Peyer's patch (tissue), 4 donors: ENCODE measurements at regions not wholly inside any gene's neighbourhood (a gene's known extent, or its start where the extent isn't known, plus 50 kb on each side); places are given as distances from the start of the nearest gene placed in this dataset.

Experiments used
- POLR2A ChIP-seq, 2 donors: fragments of 450-650 bp; IDR thresholded peaks; one replicate each; pipeline ENCODE4 v1.5.1; 2017; ENCODE audit warnings: antibody characterized with exemption in 2 of 2, mild to moderate bottlenecking in 2 of 2, moderate library complexity in 2 of 2
- TF ChIP-seq, protein P1 (sequence below), 6 experiments: fragments of 450-650 bp in 4 of 6; fragments of 200-600 bp in 2 of 6; sonication (generic) in 1 of 6; IDR thresholded peaks; one replicate each; pipeline ENCODE4 v1.5.1; 2017 to 2019; ENCODE audit warnings: antibody characterized with exemption in 6 of 6, mild to moderate bottlenecking in 3 of 6, moderate library complexity in 1 of 6

DNA sequence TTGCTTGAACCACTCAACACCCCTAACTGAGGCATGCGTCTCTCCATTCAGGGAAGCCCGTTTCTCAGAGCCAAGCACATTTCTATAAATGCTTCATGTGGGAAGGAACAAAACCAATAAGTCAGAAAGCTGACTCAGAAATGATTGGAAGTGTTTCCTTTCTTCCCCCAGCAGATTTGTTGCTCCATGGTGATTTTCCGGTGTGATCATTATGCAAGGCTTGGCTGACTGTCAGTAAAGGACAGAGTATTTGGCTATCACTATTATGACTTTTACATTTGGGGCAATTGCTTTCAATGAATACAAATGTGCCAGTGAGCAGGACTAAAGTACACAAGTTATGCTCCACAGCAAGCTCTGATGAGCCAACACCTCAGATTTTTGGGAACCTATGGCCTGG lies 53.3 kb upstream of the ZC3H11B start:
- TF ChIP-seq, protein P1, sequence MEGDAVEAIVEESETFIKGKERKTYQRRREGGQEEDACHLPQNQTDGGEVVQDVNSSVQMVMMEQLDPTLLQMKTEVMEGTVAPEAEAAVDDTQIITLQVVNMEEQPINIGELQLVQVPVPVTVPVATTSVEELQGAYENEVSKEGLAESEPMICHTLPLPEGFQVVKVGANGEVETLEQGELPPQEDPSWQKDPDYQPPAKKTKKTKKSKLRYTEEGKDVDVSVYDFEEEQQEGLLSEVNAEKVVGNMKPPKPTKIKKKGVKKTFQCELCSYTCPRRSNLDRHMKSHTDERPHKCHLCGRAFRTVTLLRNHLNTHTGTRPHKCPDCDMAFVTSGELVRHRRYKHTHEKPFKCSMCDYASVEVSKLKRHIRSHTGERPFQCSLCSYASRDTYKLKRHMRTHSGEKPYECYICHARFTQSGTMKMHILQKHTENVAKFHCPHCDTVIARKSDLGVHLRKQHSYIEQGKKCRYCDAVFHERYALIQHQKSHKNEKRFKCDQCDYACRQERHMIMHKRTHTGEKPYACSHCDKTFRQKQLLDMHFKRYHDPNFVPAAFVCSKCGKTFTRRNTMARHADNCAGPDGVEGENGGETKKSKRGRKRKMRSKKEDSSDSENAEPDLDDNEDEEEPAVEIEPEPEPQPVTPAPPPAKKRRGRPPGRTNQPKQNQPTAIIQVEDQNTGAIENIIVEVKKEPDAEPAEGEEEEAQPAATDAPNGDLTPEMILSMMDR (IDR thresholded peaks at IDR 0.05) = no peak
- TF ChIP-seq POLR2A (IDR thresholded peaks at IDR 0.05) = no peak
